Bronchial epithelial cell (primary cell): ENCODE measurements at regions not wholly inside any gene's neighbourhood (a gene's known extent, or its start where the extent isn't known, plus 50 kb on each side); places are given as distances from the start of the nearest gene placed in this dataset.

Experiments used
- DNase-seq: peaks from one replicate; pipeline ENCODE4 v3.0.0-alpha.2; 2010; ENCODE audit warnings: low read depth
- FAIRE-seq: peaks from 2 replicates; lab custom pipeline; 2011; peaks lifted over from hg19 to GRCh38; lab: Jason Lieb, UNC
- H3K27me3 ChIP-seq: 2 replicates; pipeline ENCODE4 v1.5.1; 2011; ENCODE audit warnings: low read length; ENCODE audit not compliant: control insufficient read depth, insufficient read depth
- H3K36me3 ChIP-seq: 2 replicates; pipeline ENCODE4 v1.5.1; 2011; ENCODE audit warnings: low read length; ENCODE audit not compliant: control insufficient read depth, insufficient read depth
- H3K4me3 ChIP-seq: 2 replicates; pipeline ENCODE4 v1.5.1; 2011; ENCODE audit warnings: mild to moderate bottlenecking, low read depth, low read length, control low read depth
- CTCF ChIP-seq: IDR thresholded peaks from 2 replicates; pipeline ENCODE4 v1.5.1; 2011; ENCODE audit warnings: mild to moderate bottlenecking, moderate library complexity, low read length, control low read depth, inconsistent platforms; ENCODE audit not compliant: insufficient read depth, severe bottlenecking

- Histone ChIP-seq H3K4me3 (no peak overlapping the region), H3K36me3 (no peaks in the 10 kb centered on the region), H3K27me3 (no peaks in the 10 kb centered on the region)
- peak; percentile 64 for DNase-seq
- peak; percentile 45 for TF ChIP-seq CTCF
- no peak for FAIRE-seq
These were observed 272.8 kb upstream of the SLC35B3 start for GRCh38 chr6:8707956-8708772.

GRCh38 chr6:8707369-8707768 is 272.0 kb upstream of the SLC35B3 start:
- no peak for DNase-seq
- no peak for TF ChIP-seq CTCF
- Histone ChIP-seq H3K4me3 (no peak overlapping the region), H3K36me3 (no peaks in the 10 kb centered on the region), H3K27me3 (no peaks in the 10 kb centered on the region)
- FAIRE-seq, result no peak

GRCh38 chr6:8705435-8706020 is 270.2 kb upstream of the SLC35B3 start:
- no peaks in the 10 kb centered on the region for H3K27me3 ChIP-seq
- DNase-seq (no peak), FAIRE-seq (no peak)
- H3K4me3 ChIP-seq, result no peak overlapping the region
- H3K36me3 ChIP-seq, result no peaks in the 10 kb centered on the region
- TF ChIP-seq CTCF, result no peak

- no peaks in the 10 kb centered on the region for H3K27me3 ChIP-seq
- no peaks in the 10 kb centered on the region for H3K36me3 ChIP-seq
- no peak for DNase-seq
- no peak for FAIRE-seq
- no peak for TF ChIP-seq CTCF
- H3K4me3 ChIP-seq, result no peak overlapping the region
These were observed 267.7 kb upstream of the SLC35B3 start for GRCh38 chr6:8703059-8703458.

GRCh38 chr6:8688821-8689220 is 253.5 kb upstream of the SLC35B3 start:
- DNase-seq, result no peak
- FAIRE-seq, result no peak
- Histone ChIP-seq H3K27me3 (no peaks in the 10 kb centered on the region), H3K36me3 (no peaks in the 10 kb centered on the region), H3K4me3 (no peak overlapping the region)
- no peak for TF ChIP-seq CTCF
